Hepatocyte (in vitro differentiated cells): ENCODE measurements at regions not wholly inside any gene's neighbourhood (a gene's known extent, or its start where the extent isn't known, plus 50 kb on each side); places are given as distances from the start of the nearest gene placed in this dataset.

Experiments used
- CTCF ChIP-seq: fragments of 200-600 bp; sonication (generic); IDR thresholded peaks from 2 replicates; pipeline ENCODE4 v1.5.1; 2016; ENCODE audit warnings: antibody characterized with exemption, mild to moderate bottlenecking; ENCODE audit not compliant: poor library complexity
- EZH2 ChIP-seq: fragments of 200-600 bp; sonication (generic); IDR thresholded peaks from 2 replicates; pipeline ENCODE4 v1.6.1; 2016; ENCODE audit warnings: antibody characterized with exemption, mild to moderate bottlenecking, borderline replicate concordance
- EZH2phosphoT487 ChIP-seq: fragments of 200-600 bp; sonication (generic); IDR thresholded peaks from one replicate; pipeline ENCODE4 v1.6.1; 2018; ENCODE audit warnings: antibody characterized with exemption, mild to moderate bottlenecking, low read depth, moderate library complexity; ENCODE audit not compliant: unreplicated experiment, severe bottlenecking

GRCh38 chr9:23545728-23546127 is 280.3 kb downstream of the ELAVL2 start:
- TF ChIP-seq CTCF: no peak
- no peak for TF ChIP-seq EZH2
- TF ChIP-seq EZH2phosphoT487: no peak
